Erythroblast (primary cell): ENCODE measurements at regions not wholly inside any gene's neighbourhood (a gene's known extent, or its start where the extent isn't known, plus 50 kb on each side); places are given as distances from the start of the nearest gene placed in this dataset.

ENCODE experiments used
- GATA1 ChIP-seq: IDR thresholded peaks from 2 replicates; pipeline ENCODE4 v1.6.1; 2011; ENCODE audit warnings: low read depth, mild to moderate bottlenecking, control low read depth, low read length, moderate library complexity
- POLR2A ChIP-seq: IDR thresholded peaks from 2 replicates; pipeline ENCODE4 v1.6.1; 2011; ENCODE audit warnings: mild to moderate bottlenecking, low read length

DNA sequence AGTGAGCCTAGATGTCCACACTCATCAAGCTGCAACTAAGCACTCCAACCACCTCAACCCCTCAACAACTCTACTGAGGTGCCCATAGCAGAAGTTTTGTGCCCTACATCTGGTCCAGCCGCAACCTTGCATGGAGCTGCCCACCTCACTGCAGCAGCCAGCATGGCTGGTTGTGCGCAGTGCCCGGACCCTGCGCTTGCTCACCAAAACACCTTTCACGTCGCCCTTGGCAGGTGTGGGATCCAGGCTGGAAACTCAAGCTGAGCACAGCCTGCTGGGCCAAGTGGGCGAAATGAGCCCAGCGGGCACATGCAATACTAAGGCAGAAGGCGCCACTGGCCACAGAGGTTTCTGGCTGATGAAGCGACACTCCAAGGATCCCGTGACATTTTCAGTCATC lies 902.4 kb downstream of the TBC1D32 start:
- TF ChIP-seq POLR2A (no peak), GATA1 (no peak)
